H1 (cell line): ENCODE measurements at regions not wholly inside any gene's neighbourhood (a gene's known extent, or its start where the extent isn't known, plus 50 kb on each side); places are given as distances from the start of the nearest gene placed in this dataset.

Experiments
- CTCF ChIA-PET: fragments of 300-600 bp; sonication (Branson Sonifier 250); formaldehyde crosslinking; loops from one replicate; lab custom pipeline; 2021; ENCODE audit not compliant: partially characterized antibody; lab: Charles Lee
- POLR2A ChIA-PET: fragments of 300-600 bp; sonication (Branson Sonifier 250); formaldehyde crosslinking; loops from one replicate; lab custom pipeline; 2021; ENCODE audit warnings: inconsistent platforms; ENCODE audit not compliant: partially characterized antibody; lab: Charles Lee
- DNase-seq, 2 experiments: peaks; one replicate each; pipeline versions ENCODE4 v3.0.0 to v3.0.0-alpha.2; 2010 to 2022; ENCODE audit warnings: low spot score in 2 of 2, low read depth in 1 of 2, mixed read lengths in 1 of 2
- FAIRE-seq: peaks from 2 replicates; lab custom pipeline; 2011; peaks lifted over from hg19 to GRCh38; lab: Jason Lieb, UNC
- H2AFZ ChIP-seq: 2 replicates; pipeline ENCODE4 v1.8.1; 2012; ENCODE audit warnings: low read length, inconsistent platforms
- H2AK5ac ChIP-seq: 2 replicates; pipeline ENCODE4 v1.6.1; 2013; ENCODE audit warnings: low read depth, low read length
- H2BK120ac ChIP-seq: replicated peaks from 2 replicates; pipeline ENCODE3; 2013; ENCODE audit warnings: low read depth, low read length, inconsistent platforms
- H2BK12ac ChIP-seq: 2 replicates; pipeline ENCODE4 v1.6.1; 2013; ENCODE audit warnings: low read depth, low read length
- H2BK15ac ChIP-seq: 2 replicates; pipeline ENCODE4 v1.6.1; 2013; ENCODE audit warnings: low read length
- H2BK20ac ChIP-seq: 2 replicates; pipeline ENCODE4 v1.6.1; 2013; ENCODE audit warnings: low read length
- H2BK5ac ChIP-seq: 2 replicates; pipeline ENCODE4 v1.6.1; 2013; ENCODE audit warnings: low read depth, low read length
- H3K14ac ChIP-seq: 2 replicates; pipeline ENCODE4 v1.6.1; 2013; ENCODE audit warnings: inconsistent platforms; ENCODE audit not compliant: insufficient read length
- H3K18ac ChIP-seq: 2 replicates; pipeline ENCODE4 v1.6.1; 2013; ENCODE audit warnings: low read length; ENCODE audit errors: extremely low read depth
- H3K23ac ChIP-seq: 2 replicates; pipeline ENCODE4 v1.6.1; 2013; ENCODE audit warnings: inconsistent platforms; ENCODE audit not compliant: insufficient read length
- H3K23me2 ChIP-seq: 2 replicates; pipeline ENCODE4 v1.6.1; 2013; ENCODE audit warnings: low read depth, low read length
- H3K27ac ChIP-seq: 2 replicates; pipeline ENCODE4 v1.6.1; 2011; ENCODE audit warnings: low read depth, low read length, inconsistent platforms
- H3K27me3 ChIP-seq, 4 experiments: replicated peaks in 1 of 4; 1 replicate in 1 of 4; 2 replicates in 3 of 4; pipeline versions ENCODE4 v1.6.1 to v1.8.1; 2011 to 2013; ENCODE audit warnings: low read length in 3 of 4, mild to moderate bottlenecking in 3 of 4, inconsistent platforms in 2 of 4, mixed read lengths in 2 of 4, moderate library complexity in 1 of 4; ENCODE audit not compliant: control insufficient read depth in 3 of 4, insufficient read depth in 3 of 4; ENCODE audit errors: extremely low read depth in 1 of 4
- H3K36me3 ChIP-seq, 4 experiments: 2 replicates each; pipeline versions ENCODE4 v1.6.1 to v1.8.1; 2011 to 2013; ENCODE audit warnings: mild to moderate bottlenecking in 4 of 4, low read length in 3 of 4, moderate library complexity in 2 of 4, control low read depth in 1 of 4, inconsistent platforms in 1 of 4; ENCODE audit not compliant: insufficient read depth in 4 of 4, control insufficient read depth in 2 of 4
- H3K4ac ChIP-seq: replicated peaks from 2 replicates; pipeline ENCODE3; 2013; ENCODE audit warnings: low read length, low read depth, mixed read lengths, inconsistent platforms; ENCODE audit not compliant: insufficient read length
- H3K4me1 ChIP-seq, 4 experiments: replicated peaks in 1 of 4; 1 replicate in 1 of 4; 2 replicates in 3 of 4; pipeline versions ENCODE4 v1.6.1 to v1.8.1; 2011 to 2013; ENCODE audit warnings: low read length in 3 of 4, inconsistent platforms in 2 of 4, mixed read lengths in 1 of 4; ENCODE audit not compliant: insufficient read depth in 4 of 4, control insufficient read depth in 3 of 4
- H3K4me2 ChIP-seq, 2 experiments: 2 replicates each; pipeline versions ENCODE4 v1.6.1 to v1.8.1; 2011 to 2013; ENCODE audit warnings: low read depth in 2 of 2, low read length in 2 of 2, control low read depth in 1 of 2, inconsistent platforms in 1 of 2, mild to moderate bottlenecking in 1 of 2; ENCODE audit not compliant: insufficient read depth in 1 of 2
- H3K4me3 ChIP-seq, 4 experiments: fragments of 200-600, 300-600 bp in 1 of 4; sonication (generic), shearing (Covaris generic), sonication (Bioruptor Twin) in 1 of 4; 2 replicates each; pipeline versions ENCODE4 v1.5.1 to v1.8.1; 2011 to 2016; ENCODE audit warnings: low read length in 4 of 4, low read depth in 3 of 4, control low read depth in 2 of 4, inconsistent platforms in 2 of 4, mild to moderate bottlenecking in 2 of 4, mixed read lengths in 1 of 4, moderate library complexity in 1 of 4; ENCODE audit not compliant: insufficient read depth in 2 of 4; ENCODE audit errors: extremely low read depth in 1 of 4
- H3K56ac ChIP-seq: replicated peaks from 2 replicates; pipeline ENCODE3; 2013; ENCODE audit warnings: low read depth, mild to moderate bottlenecking, mixed read lengths, low read length, inconsistent platforms; ENCODE audit not compliant: insufficient read length
- H3K79me1 ChIP-seq: 2 replicates; pipeline ENCODE4 v1.6.1; 2013; ENCODE audit warnings: low read depth, low read length, control low read depth
- H3K79me2 ChIP-seq, 2 experiments: 2 replicates each; pipeline versions ENCODE4 v1.6.1 to v1.8.1; 2012 to 2013; ENCODE audit warnings: low read length in 2 of 2, mild to moderate bottlenecking in 2 of 2, inconsistent platforms in 1 of 2; ENCODE audit not compliant: insufficient read depth in 2 of 2, control insufficient read depth in 1 of 2
- H3K9ac ChIP-seq, 4 experiments: replicated peaks in 1 of 4; 1 replicate in 1 of 4; 2 replicates in 3 of 4; pipeline versions ENCODE4 v1.6.1 to v1.8.1; 2011 to 2013; ENCODE audit warnings: low read depth in 3 of 4, low read length in 3 of 4, control low read depth in 2 of 4, mild to moderate bottlenecking in 2 of 4, moderate library complexity in 2 of 4, inconsistent platforms in 1 of 4; ENCODE audit errors: extremely low read depth in 1 of 4
- H3K9me3 ChIP-seq, 2 experiments: 2 replicates each; pipeline versions ENCODE4 v1.6.1 to v1.8.1; 2012 to 2013; ENCODE audit warnings: mild to moderate bottlenecking in 2 of 2, moderate library complexity in 2 of 2, control low read depth in 1 of 2, inconsistent platforms in 1 of 2, low read depth in 1 of 2, low read length in 1 of 2, mixed read lengths in 1 of 2; ENCODE audit not compliant: insufficient read depth in 2 of 2
- H4K20me1 ChIP-seq, 2 experiments: replicated peaks in 1 of 2; 2 replicates each; pipeline versions ENCODE3 to v1.8.1; 2011 to 2013; ENCODE audit warnings: inconsistent platforms in 2 of 2, low read length in 2 of 2, mild to moderate bottlenecking in 1 of 2; ENCODE audit not compliant: insufficient read depth in 2 of 2, control insufficient read depth in 1 of 2
- H4K5ac ChIP-seq: 2 replicates; pipeline ENCODE4 v1.6.1; 2013; ENCODE audit warnings: low read length, low read depth, mixed read lengths, inconsistent platforms; ENCODE audit not compliant: insufficient read length
- H4K8ac ChIP-seq: 2 replicates; pipeline ENCODE4 v1.8.0; 2013; ENCODE audit warnings: mild to moderate bottlenecking, moderate library complexity, low read length, inconsistent platforms; ENCODE audit not compliant: insufficient read depth; ENCODE audit errors: extremely low read depth
- H4K91ac ChIP-seq: replicated peaks from 2 replicates; pipeline ENCODE3; 2013; ENCODE audit warnings: low read length, mixed read lengths, inconsistent platforms; ENCODE audit not compliant: insufficient read length
- BCL11A ChIP-seq, 2 experiments: IDR thresholded peaks; one replicate each; pipeline ENCODE4 v1.6.1; 2011; ENCODE audit warnings: low read depth in 2 of 2, low read length in 2 of 2, mild to moderate bottlenecking in 2 of 2
- CBX8 ChIP-seq: fragments of 300-800, 300-1000 bp; sonication (generic); IDR thresholded peaks from 2 replicates; pipeline ENCODE4 v1.7.1; 2016; ENCODE audit warnings: low read depth, low read length, borderline replicate concordance
- CHD2 ChIP-seq: IDR thresholded peaks from 2 replicates; pipeline ENCODE4 v1.6.1; 2012; ENCODE audit warnings: low read length, improper control_type of control experiment
- KDM4A ChIP-seq: IDR thresholded peaks from one replicate; pipeline ENCODE4 v1.7.1; 2012; ENCODE audit warnings: low read depth, mild to moderate bottlenecking, moderate library complexity, low read length, inconsistent platforms; ENCODE audit not compliant: severe bottlenecking
- MAX ChIP-seq: IDR thresholded peaks from 2 replicates; pipeline ENCODE4 v1.6.1; 2012; ENCODE audit warnings: inconsistent platforms
- POLR2A ChIP-seq, 2 experiments: IDR thresholded peaks; 1 replicate in 1 of 2; 2 replicates in 1 of 2; pipeline ENCODE4 v1.6.1; 2011; ENCODE audit warnings: low read depth in 2 of 2, low read length in 2 of 2, mild to moderate bottlenecking in 2 of 2; ENCODE audit errors: control extremely low read depth in 1 of 2
- POU5F1 ChIP-seq: IDR thresholded peaks from 2 replicates; pipeline ENCODE4 v1.6.1; 2011; ENCODE audit warnings: low read depth, mild to moderate bottlenecking, low read length, moderate library complexity
- RXRA ChIP-seq: IDR thresholded peaks from 2 replicates; pipeline ENCODE4 v1.6.1; 2011; ENCODE audit warnings: low read depth, mild to moderate bottlenecking, low read length, moderate library complexity; ENCODE audit not compliant: insufficient read depth
- SUZ12 ChIP-seq: fragments of 200-600 bp; sonication (generic); IDR thresholded peaks from 2 replicates; pipeline ENCODE4 v1.6.1; 2012; ENCODE audit warnings: mild to moderate bottlenecking, inconsistent platforms, low read length, moderate library complexity, mixed read lengths
- WGBS, 2 experiments: shearing (Covaris generic) in 1 of 2; methylation state at CpG; one replicate each; pipeline versions ENCODE4 v1.1.6 to v1.1.7; 2013 to 2015; ENCODE audit warnings: low lambda C conversion rate in 2 of 2, mixed read lengths in 2 of 2, inconsistent platforms in 1 of 2, low coverage in 1 of 2, missing lambda C conversion rate in 1 of 2; ENCODE audit not compliant: insufficient replicate concordance in 2 of 2, insufficient coverage in 1 of 2, insufficient read length in 1 of 2; ENCODE audit errors: extremely low coverage in 1 of 2, missing lambda C conversion rate in 1 of 2; 5-methylcytosine and 5-hydroxymethylcytosine counted together
- TF ChIP-seq, protein P1 (sequence below): IDR thresholded peaks from 2 replicates; pipeline ENCODE4 v1.6.1; 2012; ENCODE audit warnings: low read length, inconsistent platforms

- Histone ChIP-seq H3K18ac (no peak overlapping the region), H2BK15ac (no peak overlapping the region), H4K5ac (no peak overlapping the region), H2BK20ac (no peak overlapping the region), H3K4me1 (no peaks in the 10 kb centered on the region), H2BK120ac (no peak overlapping the region), H2BK12ac (no peak overlapping the region), H3K27me3 (peaks cover 19 to 58% (median 31%) of the 10 kb centered on the region in 4 experiments; a peak in 6 of 7 replicates), H3K4me2 (no peak overlapping the region), H4K20me1 (no peaks in the 10 kb centered on the region), H3K79me1 (no peaks in the 10 kb centered on the region), H3K9me3 (peaks cover 46 to 82% of the 10 kb centered on the region in 2 experiments; a peak in 3 of 4 replicates), H3K4me3 (no peak overlapping the region), H3K79me2 (no peaks in the 10 kb centered on the region), H3K4ac (no peak overlapping the region), H3K9ac (no peak overlapping the region), H3K14ac (no peak overlapping the region), H3K27ac (no peak overlapping the region), H3K23ac (no peak overlapping the region), H2AFZ (no peak overlapping the region), H4K8ac (no peak overlapping the region), H3K56ac (no peak overlapping the region), H3K36me3 (no peaks in the 10 kb centered on the region), H3K23me2 (no peaks in the 10 kb centered on the region), H4K91ac (no peak overlapping the region), H2BK5ac (no peak overlapping the region), H2AK5ac (no peak overlapping the region)
- TF ChIP-seq, protein P1, sequence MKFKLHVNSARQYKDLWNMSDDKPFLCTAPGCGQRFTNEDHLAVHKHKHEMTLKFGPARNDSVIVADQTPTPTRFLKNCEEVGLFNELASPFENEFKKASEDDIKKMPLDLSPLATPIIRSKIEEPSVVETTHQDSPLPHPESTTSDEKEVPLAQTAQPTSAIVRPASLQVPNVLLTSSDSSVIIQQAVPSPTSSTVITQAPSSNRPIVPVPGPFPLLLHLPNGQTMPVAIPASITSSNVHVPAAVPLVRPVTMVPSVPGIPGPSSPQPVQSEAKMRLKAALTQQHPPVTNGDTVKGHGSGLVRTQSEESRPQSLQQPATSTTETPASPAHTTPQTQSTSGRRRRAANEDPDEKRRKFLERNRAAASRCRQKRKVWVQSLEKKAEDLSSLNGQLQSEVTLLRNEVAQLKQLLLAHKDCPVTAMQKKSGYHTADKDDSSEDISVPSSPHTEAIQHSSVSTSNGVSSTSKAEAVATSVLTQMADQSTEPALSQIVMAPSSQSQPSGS: no peak
- TF ChIP-seq KDM4A (no peak), CHD2 (no peak), MAX (no peak), POLR2A (IDR thresholded peaks at IDR 0.05; ENCODE audit: control extremely low read depth in 1 of 2, low read depth in 2 of 2, low read length in 2 of 2) (no peak), CBX8 (no peak), BCL11A (IDR thresholded peaks at IDR 0.05; ENCODE audit: low read depth in 2 of 2, low read length in 2 of 2) (no peak), RXRA (no peak), SUZ12 (no peak), POU5F1 (no peak)
- FAIRE-seq (no peak), DNase-seq (no peak)
- 75% methylated on average over 8 of the region's 8 CpGs; no CpG with 5 or more reads in 1 of the 2 experiments for WGBS, 2 experiments
- ChIA-PET POLR2A (no interaction called here), CTCF (no interaction called here)
Observed at GRCh38 chr22:22816766-22817410, 70.7 kb upstream of the IGLL5 start.
